SK-N-SH treated with all-trans-retinoic acid at 6 μM for 48 hours (cell line): ENCODE measurements at regions not wholly inside any gene's neighbourhood (a gene's known extent, or its start where the extent isn't known, plus 50 kb on each side); places are given as distances from the start of the nearest gene placed in this dataset.

Experiments used
- ARNTL ChIP-seq: fragments of 450-650 bp; formaldehyde crosslinking; IDR thresholded peaks from 2 replicates; pipeline ENCODE4 v1.5.0; 2020; ENCODE audit warnings: low read depth, mild to moderate bottlenecking, moderate library complexity, borderline replicate concordance
- BACH2 ChIP-seq: fragments of 250-450 bp; sonication (Bioruptor Pico); IDR thresholded peaks from 2 replicates; pipeline ENCODE4 v1.9.0; 2021; ENCODE audit warnings: mild to moderate bottlenecking, borderline replicate concordance
- CREB5 ChIP-seq: fragments of 250-450 bp; sonication (Bioruptor Pico); IDR thresholded peaks from 2 replicates; pipeline ENCODE4 v1.5.1; 2020; ENCODE audit warnings: low read depth, mild to moderate bottlenecking, moderate library complexity
- CSRNP3 ChIP-seq: fragments of 250-450 bp; sonication (Bioruptor Pico); IDR thresholded peaks from 2 replicates; pipeline ENCODE4 v1.5.1; 2021; ENCODE audit warnings: mild to moderate bottlenecking, moderate library complexity
- ESRRG ChIP-seq: fragments of 250-450 bp; sonication (Bioruptor Pico); IDR thresholded peaks from 2 replicates; pipeline ENCODE4 v1.6.1; 2021; ENCODE audit warnings: mild to moderate bottlenecking
- ISL1 ChIP-seq: fragments of 250-450 bp; sonication (Bioruptor Pico); IDR thresholded peaks from 2 replicates; pipeline ENCODE4 v2.1.2; 2022; ENCODE audit warnings: mild to moderate bottlenecking, moderate library complexity
- OSR1 ChIP-seq: fragments of 250-450 bp; sonication (Bioruptor Pico); IDR thresholded peaks from 2 replicates; pipeline ENCODE4 v1.8.0; 2022; ENCODE audit warnings: moderate library complexity, mild to moderate bottlenecking, inconsistent platforms
- RARB ChIP-seq: fragments of 250-450 bp; sonication (Bioruptor Pico); IDR thresholded peaks from 2 replicates; pipeline ENCODE4 v1.8.0; 2021; ENCODE audit warnings: mild to moderate bottlenecking, moderate library complexity
- SNAI2 ChIP-seq: fragments of 250-450 bp; sonication (Bioruptor Pico); IDR thresholded peaks from 2 replicates; pipeline ENCODE4 v1.5.0; 2020; ENCODE audit warnings: mild to moderate bottlenecking, moderate library complexity
- TSHZ2 ChIP-seq: fragments of 250-450 bp; sonication (Bioruptor Pico); IDR thresholded peaks from 2 replicates; pipeline ENCODE4 v1.5.0; 2020; ENCODE audit warnings: mild to moderate bottlenecking, moderate library complexity
- ZNF8 ChIP-seq: fragments of 450-650 bp; formaldehyde crosslinking; IDR thresholded peaks from 2 replicates; pipeline ENCODE4 v1.5.0; 2020; ENCODE audit warnings: mild to moderate bottlenecking, moderate library complexity
- TF ChIP-seq, protein P1 (sequence below): fragments of 250-450 bp; sonication (Bioruptor Pico); IDR thresholded peaks from 2 replicates; pipeline ENCODE4 v1.8.0; 2020; ENCODE audit warnings: mild to moderate bottlenecking, moderate library complexity, borderline replicate concordance

DNA sequence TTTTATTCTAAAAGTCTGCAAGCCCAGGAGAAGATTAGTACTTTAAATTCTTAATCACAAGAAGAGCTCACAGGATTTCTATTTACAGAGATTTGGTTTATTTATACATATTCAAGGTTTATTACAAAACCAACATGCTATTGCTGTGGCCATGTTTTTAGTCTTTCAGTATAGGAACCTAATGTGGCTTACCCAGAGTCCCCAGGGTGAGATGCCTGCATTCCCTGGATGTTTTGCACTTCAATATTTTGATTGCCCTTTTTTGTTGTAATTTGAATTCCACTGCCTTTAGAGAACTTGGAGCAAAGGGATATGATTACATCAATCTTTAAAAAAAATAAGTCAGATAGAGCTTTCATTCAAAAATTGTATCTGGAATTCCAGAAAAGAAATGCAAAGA lies 146.0 kb upstream of the FRMPD4 start:
- no peak for TF ChIP-seq RARB (CRISPR knock-in tag)
- no peak for TF ChIP-seq BACH2 (CRISPR knock-in tag)
- TF ChIP-seq CREB5: no peak
- no peak for TF ChIP-seq ZNF8 (CRISPR knock-in tag)
- no peak for TF ChIP-seq ISL1 (CRISPR knock-in tag)
- TF ChIP-seq CSRNP3 (CRISPR knock-in tag): no peak
- no peak for TF ChIP-seq SNAI2 (CRISPR knock-in tag)
- TF ChIP-seq, protein P1, sequence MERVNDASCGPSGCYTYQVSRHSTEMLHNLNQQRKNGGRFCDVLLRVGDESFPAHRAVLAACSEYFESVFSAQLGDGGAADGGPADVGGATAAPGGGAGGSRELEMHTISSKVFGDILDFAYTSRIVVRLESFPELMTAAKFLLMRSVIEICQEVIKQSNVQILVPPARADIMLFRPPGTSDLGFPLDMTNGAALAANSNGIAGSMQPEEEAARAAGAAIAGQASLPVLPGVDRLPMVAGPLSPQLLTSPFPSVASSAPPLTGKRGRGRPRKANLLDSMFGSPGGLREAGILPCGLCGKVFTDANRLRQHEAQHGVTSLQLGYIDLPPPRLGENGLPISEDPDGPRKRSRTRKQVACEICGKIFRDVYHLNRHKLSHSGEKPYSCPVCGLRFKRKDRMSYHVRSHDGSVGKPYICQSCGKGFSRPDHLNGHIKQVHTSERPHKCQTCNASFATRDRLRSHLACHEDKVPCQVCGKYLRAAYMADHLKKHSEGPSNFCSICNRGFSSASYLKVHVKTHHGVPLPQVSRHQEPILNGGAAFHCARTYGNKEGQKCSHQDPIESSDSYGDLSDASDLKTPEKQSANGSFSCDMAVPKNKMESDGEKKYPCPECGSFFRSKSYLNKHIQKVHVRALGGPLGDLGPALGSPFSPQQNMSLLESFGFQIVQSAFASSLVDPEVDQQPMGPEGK: no peak
- TF ChIP-seq OSR1 (CRISPR knock-in tag): no peak
- TF ChIP-seq ARNTL (CRISPR knock-in tag): no peak
- no peak for TF ChIP-seq TSHZ2 (CRISPR knock-in tag)
- TF ChIP-seq ESRRG: no peak
